NCI-H524 treated with DMSO at 0.1 percent for 48 hours (cell line): ENCODE measurements at regions not wholly inside any gene's neighbourhood (a gene's known extent, or its start where the extent isn't known, plus 50 kb on each side); places are given as distances from the start of the nearest gene placed in this dataset.
"Not testable (repeated sequence)": the region's sequence is repeated elsewhere in the genome, so short reads cannot be mapped to it uniquely, and the experiment has no call there.

Experiments used
- DNase-seq: peaks from one replicate; lab custom pipeline; 2025; lab: John Stamatoyannopoulos, UW

GRCh38 chr6:84926189-84927155, 162.1 kb upstream of the TBX18 start:
- DNase-seq, result no peak

- DNase-seq, result no peak
Measured at GRCh38 chr6:84921891-84922290, 157.5 kb upstream of the TBX18 start.

- no peak for DNase-seq
Measured at GRCh38 chr6:84920021-84920420, 155.6 kb upstream of the TBX18 start.

- no peak for DNase-seq
Measured at GRCh38 chr6:84916704-84917103, 152.3 kb upstream of the TBX18 start.

- no peak for DNase-seq
Measured at GRCh38 chr6:84912472-84913322, 148.3 kb upstream of the TBX18 start.

- DNase-seq, result no peak
Measured at GRCh38 chr6:84910906-84911607, 146.7 kb upstream of the TBX18 start.

GRCh38 chr6:84908304-84908904, 144.0 kb upstream of the TBX18 start:
- no peak for DNase-seq

GRCh38 chr6:84906514-84906913, 142.1 kb upstream of the TBX18 start:
- no peak for DNase-seq

GRCh38 chr6:84905823-84906222, 141.4 kb upstream of the TBX18 start:
- DNase-seq, result no peak

GRCh38 chr6:84902354-84902928, 138.0 kb upstream of the TBX18 start:
- no peak for DNase-seq

- DNase-seq, result no peak
Measured at GRCh38 chr6:84897988-84898594, 133.7 kb upstream of the TBX18 start.

- no peak for DNase-seq
Measured at GRCh38 chr6:84897011-84897410, 132.6 kb upstream of the TBX18 start.

GRCh38 chr6:84892671-84893070, 128.3 kb upstream of the TBX18 start:
- DNase-seq, result no peak

GRCh38 chr6:84882768-84883766, 118.7 kb upstream of the TBX18 start:
- DNase-seq, result no peak

GRCh38 chr6:84879385-84879784, 115.0 kb upstream of the TBX18 start:
- not testable (repeated sequence) for DNase-seq

GRCh38 chr6:84877515-84878210, 113.3 kb upstream of the TBX18 start:
- no peak for DNase-seq

- DNase-seq, result no peak
Measured at GRCh38 chr6:84876723-84877514, 112.5 kb upstream of the TBX18 start.

- no peak for DNase-seq
Measured at GRCh38 chr6:84872996-84873723, 108.8 kb upstream of the TBX18 start.
